HG02759 (cell line): ENCODE measurements at regions not wholly inside any gene's neighbourhood (a gene's known extent, or its start where the extent isn't known, plus 50 kb on each side); places are given as distances from the start of the nearest gene placed in this dataset.
"Not testable (repeated sequence)": the region's sequence is repeated elsewhere in the genome, so short reads cannot be mapped to it uniquely, and the experiment has no call there.

Source experiments
- ATAC-seq: cut with Tn5 transposase; IDR thresholded peaks from one replicate; pipeline ENCODE4 v1.9.1; 2021; ENCODE audit warnings: mild to moderate bottlenecking, moderate library complexity; ENCODE audit not compliant: unreplicated experiment

GRCh38 chr11:129503646-129504045 lies 128.0 kb downstream of the BARX2 start:
- ATAC-seq, result no peak

- ATAC-seq, result no peak
These were observed 129.6 kb downstream of the BARX2 start for GRCh38 chr11:129505266-129505665.

GRCh38 chr11:129508163-129508562 lies 132.5 kb downstream of the BARX2 start:
- no peak for ATAC-seq

GRCh38 chr11:129528296-129528695 lies 152.6 kb downstream of the BARX2 start:
- ATAC-seq, result no peak

DNA sequence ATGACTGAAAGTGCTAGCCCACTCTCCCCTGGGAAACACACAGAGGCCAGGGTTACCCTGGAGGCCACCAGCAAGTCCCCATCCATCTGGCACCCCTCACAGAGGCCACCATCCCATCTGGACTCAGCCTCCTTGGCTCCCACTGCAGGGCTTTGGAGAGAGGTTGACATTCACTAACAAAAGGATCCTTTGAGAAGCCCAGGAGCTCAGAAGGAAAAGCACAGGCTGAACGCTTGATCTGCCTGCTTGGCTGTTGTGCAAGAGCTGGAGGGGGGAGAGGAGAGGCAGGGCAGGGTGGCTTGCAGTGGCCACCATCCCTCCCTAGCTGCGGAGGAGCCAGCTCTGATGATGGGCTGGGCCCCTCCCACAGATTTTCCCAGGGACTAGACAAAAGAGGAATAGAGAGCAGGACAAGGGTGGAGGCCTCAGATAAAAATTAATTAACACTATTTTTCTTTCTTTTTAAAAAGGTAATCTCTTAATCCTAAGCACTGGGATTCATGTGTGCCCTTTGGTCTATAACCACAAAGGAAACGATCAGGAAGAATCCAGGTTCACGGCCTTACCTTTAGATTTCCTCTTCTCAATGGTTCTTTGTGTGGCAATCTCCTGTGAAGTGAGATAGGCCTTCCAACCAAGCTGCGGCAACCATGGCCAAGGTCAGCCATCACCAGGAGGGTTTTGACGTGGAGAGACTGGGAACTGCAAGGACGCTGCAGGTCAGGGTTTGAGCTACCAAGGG lies 154.7 kb downstream of the BARX2 start:
- no peak for ATAC-seq

GRCh38 chr11:129533395-129533794 lies 157.7 kb downstream of the BARX2 start:
- ATAC-seq, result no peak

DNA sequence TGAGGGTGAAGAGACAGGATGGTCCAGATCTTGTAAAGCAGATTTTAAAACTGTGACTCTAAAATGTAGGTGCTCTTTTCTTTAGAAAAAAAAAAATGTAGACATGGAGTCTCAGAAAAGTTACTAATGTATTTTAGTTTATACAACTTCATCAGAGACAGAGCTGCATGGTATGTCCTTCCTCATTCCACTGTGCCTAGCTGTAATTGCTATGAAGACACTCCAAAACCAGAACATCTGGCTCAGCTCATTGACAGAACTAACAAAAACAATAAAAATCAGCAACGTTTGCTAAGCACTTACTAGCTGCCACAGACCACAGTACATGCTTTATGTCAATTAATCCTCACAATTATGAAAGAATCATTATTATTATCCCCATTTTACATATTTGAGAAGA lies 160.7 kb downstream of the BARX2 start:
- no peak for ATAC-seq

GRCh38 chr11:129538323-129538722 lies 162.7 kb downstream of the BARX2 start:
- ATAC-seq, result no peak

- no peak for ATAC-seq
These were observed 168.1 kb downstream of the BARX2 start for GRCh38 chr11:129543515-129544290.

- ATAC-seq, result no peak
These were observed 169.0 kb downstream of the BARX2 start for GRCh38 chr11:129544691-129545090.

DNA sequence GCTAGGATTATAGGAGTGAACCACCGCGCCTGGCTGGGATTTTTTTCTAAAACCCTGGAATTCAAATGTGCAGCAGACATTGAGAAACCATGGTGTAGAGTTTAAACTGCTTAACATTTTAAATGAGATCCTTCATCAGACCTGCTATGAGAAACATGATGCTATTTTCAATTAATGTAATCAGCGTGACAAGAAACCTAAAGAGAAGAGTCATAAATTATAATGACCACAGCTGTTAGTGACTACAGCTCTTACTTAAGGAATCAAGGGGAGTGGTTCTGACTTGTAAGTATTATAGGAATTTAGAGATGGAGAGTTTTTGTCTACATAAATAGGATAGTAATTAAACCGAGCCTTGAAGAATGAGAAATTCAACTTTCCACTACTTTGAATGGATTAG lies 170.6 kb downstream of the BARX2 start:
- no peak for ATAC-seq

GRCh38 chr11:129557421-129557820 lies 181.8 kb downstream of the BARX2 start:
- ATAC-seq, result no peak

GRCh38 chr11:129569007-129569406 lies 193.4 kb downstream of the BARX2 start:
- ATAC-seq, result no peak

DNA sequence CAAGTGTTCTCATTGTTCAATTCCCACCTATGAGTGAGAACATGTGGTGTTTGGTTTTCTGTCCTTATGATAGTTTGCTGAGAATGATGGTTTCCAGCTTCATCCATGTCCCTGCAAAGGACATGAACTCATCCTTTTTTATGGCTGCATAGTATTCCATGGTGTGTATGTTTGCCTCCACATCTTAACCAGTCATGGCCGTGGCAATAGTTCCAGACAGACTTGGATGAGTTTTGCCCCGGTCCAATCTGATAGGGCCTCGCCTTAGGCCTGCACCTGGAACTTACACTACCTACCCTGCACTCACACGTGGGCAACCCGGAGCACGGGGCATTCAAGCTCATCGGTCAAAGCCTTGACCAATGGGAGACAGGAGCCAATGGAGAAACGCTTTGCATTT lies 197.0 kb downstream of the BARX2 start:
- not testable (repeated sequence) for ATAC-seq

- no peak for ATAC-seq
These were observed 197.5 kb downstream of the BARX2 start for GRCh38 chr11:129573161-129573560.

DNA sequence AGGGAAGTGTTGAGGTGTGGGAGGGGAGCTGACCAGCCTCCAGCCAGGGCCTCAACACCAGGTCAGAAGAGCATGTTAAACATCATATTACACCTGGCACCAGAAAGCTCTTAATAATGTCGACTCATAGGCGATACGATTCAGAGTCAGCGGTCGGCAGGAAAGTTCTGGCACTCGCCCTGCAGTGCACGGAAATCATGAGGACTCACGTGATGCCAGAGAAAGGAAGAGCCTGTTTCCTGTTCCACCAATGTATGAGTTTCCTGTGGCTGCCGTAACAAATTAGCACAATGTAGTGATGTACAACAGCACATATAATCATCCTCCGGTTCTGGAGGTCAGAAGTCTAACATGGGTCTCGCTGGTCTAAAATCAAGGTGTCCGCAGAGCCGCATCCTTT lies 198.8 kb downstream of the BARX2 start:
- no peak for ATAC-seq

- ATAC-seq, result no peak
These were observed 201.0 kb downstream of the BARX2 start for GRCh38 chr11:129576652-129577051.

- ATAC-seq, result no peak
These were observed 202.4 kb downstream of the BARX2 start for GRCh38 chr11:129578006-129578405.

DNA sequence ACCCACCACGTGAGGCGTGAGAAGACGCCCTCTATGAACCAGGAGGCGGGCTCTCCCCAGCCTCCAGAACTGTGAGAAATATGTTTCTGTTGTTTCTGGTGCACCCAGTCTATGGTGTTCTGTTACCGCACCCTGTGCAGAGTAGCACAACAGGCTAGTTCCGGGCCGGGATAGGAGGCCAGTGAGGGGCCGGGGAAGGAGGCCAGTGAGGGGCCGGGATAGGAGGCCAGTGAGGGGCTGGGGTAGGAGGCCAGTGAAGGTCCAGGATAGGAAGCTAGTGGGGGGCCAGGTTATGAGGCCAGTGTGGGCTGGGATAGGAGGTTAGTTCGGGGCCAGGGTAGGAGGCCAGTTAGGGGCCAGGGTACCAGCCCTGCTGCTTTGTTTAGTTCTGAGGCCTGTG lies 204.6 kb downstream of the BARX2 start:
- no peak for ATAC-seq

DNA sequence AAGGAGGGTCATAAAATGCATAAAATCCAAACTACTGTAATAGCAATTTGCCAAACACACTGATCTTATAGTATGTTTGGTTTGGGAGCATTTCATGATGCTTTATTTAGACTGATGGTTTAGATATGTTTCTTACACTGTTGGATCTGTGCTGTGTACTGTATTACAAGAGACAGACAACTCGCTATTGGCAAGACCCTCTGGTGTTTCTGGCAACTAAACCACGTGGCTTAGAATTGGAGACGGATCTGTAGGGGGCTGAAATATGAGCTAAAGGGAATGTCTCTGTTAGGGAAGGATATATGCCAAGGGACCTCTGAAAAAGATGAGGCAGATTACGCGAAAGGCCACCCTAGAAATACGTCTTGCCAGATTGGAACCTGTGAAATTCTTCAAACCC lies 208.7 kb downstream of the BARX2 start:
- no peak for ATAC-seq

GRCh38 chr11:129589190-129589860 lies 213.7 kb downstream of the BARX2 start:
- ATAC-seq, result no peak
